Upper lobe of right lung (tissue), 1 donor: ENCODE measurements at regions not wholly inside any gene's neighbourhood (a gene's known extent, or its start where the extent isn't known, plus 50 kb on each side); places are given as distances from the start of the nearest gene placed in this dataset.

Source experiments
- ATAC-seq: fragments of 200-7000 bp; cut with Tn5 transposase; one replicate; pipeline ENCODE4 v1.9.1; 2020; ENCODE audit warnings: mild to moderate bottlenecking, moderate library complexity
- DNase-seq: peaks from one replicate; pipeline ENCODE4 v3.0.0-alpha.2; 2020
- H3K27ac ChIP-seq: fragments of 200-600 bp; one replicate; pipeline ENCODE4 v1.8.0; 2022
- H3K27me3 ChIP-seq: fragments of 200-600 bp; one replicate; pipeline ENCODE4 v1.8.0; 2022; ENCODE audit warnings: mild to moderate bottlenecking
- H3K36me3 ChIP-seq: fragments of 200-600 bp; one replicate; pipeline ENCODE4 v1.8.0; 2022
- H3K4me1 ChIP-seq: fragments of 200-600 bp; one replicate; pipeline ENCODE4 v1.8.0; 2022
- H3K4me3 ChIP-seq: fragments of 200-600 bp; one replicate; pipeline ENCODE4 v1.8.0; 2022; ENCODE audit warnings: mild to moderate bottlenecking
- H3K9me3 ChIP-seq: fragments of 200-600 bp; one replicate; pipeline ENCODE4 v1.8.0; 2022
- intact Hi-C: fragments of 100-400 bp; cut with DNase I; formaldehyde crosslinking; loops from one replicate; pipeline ENCODE4 v1.11.0; 2022
- TF ChIP-seq, protein P1 (sequence below): fragments of 200-600 bp; IDR thresholded peaks from one replicate; pipeline ENCODE4 v1.8.0; 2022; ENCODE audit warnings: antibody characterized with exemption
- donor health status: DM: no; HTN: yes; CAD: no; lungs with severe emphysema.

GRCh38 chr15:79195239-79195638 is 87.3 kb upstream of the ANKRD34C start:
- ATAC-seq (no peak), DNase-seq (no peak)
- Histone ChIP-seq H3K9me3 (no peaks in the 10 kb centered on the region), H3K27ac (no peak overlapping the region), H3K4me3 (no peak overlapping the region), H3K36me3 (no peaks in the 10 kb centered on the region), H3K4me1 (no peaks in the 10 kb centered on the region), H3K27me3 (peaks cover 14% of the 10 kb centered on the region)
- intact Hi-C loops: no loop called here
- TF ChIP-seq, protein P1, sequence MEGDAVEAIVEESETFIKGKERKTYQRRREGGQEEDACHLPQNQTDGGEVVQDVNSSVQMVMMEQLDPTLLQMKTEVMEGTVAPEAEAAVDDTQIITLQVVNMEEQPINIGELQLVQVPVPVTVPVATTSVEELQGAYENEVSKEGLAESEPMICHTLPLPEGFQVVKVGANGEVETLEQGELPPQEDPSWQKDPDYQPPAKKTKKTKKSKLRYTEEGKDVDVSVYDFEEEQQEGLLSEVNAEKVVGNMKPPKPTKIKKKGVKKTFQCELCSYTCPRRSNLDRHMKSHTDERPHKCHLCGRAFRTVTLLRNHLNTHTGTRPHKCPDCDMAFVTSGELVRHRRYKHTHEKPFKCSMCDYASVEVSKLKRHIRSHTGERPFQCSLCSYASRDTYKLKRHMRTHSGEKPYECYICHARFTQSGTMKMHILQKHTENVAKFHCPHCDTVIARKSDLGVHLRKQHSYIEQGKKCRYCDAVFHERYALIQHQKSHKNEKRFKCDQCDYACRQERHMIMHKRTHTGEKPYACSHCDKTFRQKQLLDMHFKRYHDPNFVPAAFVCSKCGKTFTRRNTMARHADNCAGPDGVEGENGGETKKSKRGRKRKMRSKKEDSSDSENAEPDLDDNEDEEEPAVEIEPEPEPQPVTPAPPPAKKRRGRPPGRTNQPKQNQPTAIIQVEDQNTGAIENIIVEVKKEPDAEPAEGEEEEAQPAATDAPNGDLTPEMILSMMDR: no peak

- ATAC-seq (no peak), DNase-seq (no peak)
- Histone ChIP-seq H3K27ac (no peak overlapping the region), H3K4me1 (no peaks in the 10 kb centered on the region), H3K27me3 (peaks cover 14% of the 10 kb centered on the region), H3K9me3 (no peaks in the 10 kb centered on the region), H3K4me3 (no peak overlapping the region), H3K36me3 (no peaks in the 10 kb centered on the region)
- intact Hi-C loops: no loop called here
- TF ChIP-seq, protein P1: no peak
Observed at GRCh38 chr15:79194386-79194785, 88.1 kb upstream of the ANKRD34C start.

GRCh38 chr15:79193549-79193948 is 89.0 kb upstream of the ANKRD34C start:
- DNase-seq (no peak), ATAC-seq (no peak)
- intact Hi-C loops: no loop called here

GRCh38 chr15:79193103-79193502 is 89.4 kb upstream of the ANKRD34C start:
- TF ChIP-seq, protein P1: no peak
- Histone ChIP-seq H3K9me3 (no peaks in the 10 kb centered on the region), H3K4me1 (no peaks in the 10 kb centered on the region), H3K36me3 (no peaks in the 10 kb centered on the region), H3K27ac (no peak overlapping the region), H3K4me3 (no peak overlapping the region), H3K27me3 (peaks cover 14% of the 10 kb centered on the region)
- no peak for DNase-seq
- intact Hi-C loops: no loop called here
- ATAC-seq: no peak

More at GRCh38 chr15:79193549-79193948, 89.0 kb upstream of the ANKRD34C start:
- no peaks in the 10 kb centered on the region for H3K9me3 ChIP-seq
- TF ChIP-seq, protein P1: no peak
- no peaks in the 10 kb centered on the region for H3K36me3 ChIP-seq
- no peaks in the 10 kb centered on the region for H3K4me1 ChIP-seq
- no peak overlapping the region for H3K4me3 ChIP-seq
- peaks cover 14% of the 10 kb centered on the region for H3K27me3 ChIP-seq
- H3K27ac ChIP-seq: no peak overlapping the region

DNA sequence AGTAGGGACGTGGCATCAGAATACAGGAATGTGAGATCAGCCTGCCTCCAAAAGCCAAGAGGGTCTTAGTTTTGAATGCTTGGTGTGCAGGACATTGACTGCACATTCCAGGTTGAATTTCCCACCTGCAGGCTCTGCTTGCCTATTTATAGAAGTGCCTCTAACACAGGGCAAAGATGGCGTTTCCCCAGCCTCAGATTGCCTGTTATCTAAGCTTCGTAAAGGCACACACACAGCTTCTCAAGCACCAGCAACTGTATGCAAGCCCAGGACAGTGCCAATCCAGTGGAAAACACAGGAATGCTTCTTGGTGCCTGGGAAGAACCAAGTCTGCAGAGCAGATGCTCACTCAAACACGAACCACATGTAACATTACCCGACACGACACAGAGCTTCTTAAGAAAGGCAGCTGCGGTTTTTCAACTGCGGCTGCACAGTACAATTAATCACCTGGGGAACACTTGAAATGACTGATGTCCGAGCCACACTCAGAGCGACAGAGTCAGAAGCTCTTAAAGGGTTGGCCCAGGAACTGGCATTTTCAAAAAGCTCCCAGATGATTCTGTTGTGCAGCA is 90.0 kb upstream of the ANKRD34C start:
- Histone ChIP-seq H3K4me3 (no peak overlapping the region), H3K9me3 (no peaks in the 10 kb centered on the region), H3K27me3 (peaks cover 14% of the 10 kb centered on the region), H3K4me1 (no peaks in the 10 kb centered on the region), H3K27ac (no peak overlapping the region), H3K36me3 (no peaks in the 10 kb centered on the region)
- no peak for DNase-seq
- intact Hi-C loops: no loop called here
- ATAC-seq: no peak
- TF ChIP-seq, protein P1: no peak

GRCh38 chr15:79190093-79190492 is 92.4 kb upstream of the ANKRD34C start:
- Histone ChIP-seq H3K4me3 (no peak overlapping the region), H3K4me1 (no peaks in the 10 kb centered on the region), H3K27me3 (peaks cover 3% of the 10 kb centered on the region), H3K9me3 (no peaks in the 10 kb centered on the region), H3K27ac (no peak overlapping the region), H3K36me3 (no peaks in the 10 kb centered on the region)
- intact Hi-C loops: no loop called here
- ATAC-seq: no peak
- TF ChIP-seq, protein P1: no peak
- no peak for DNase-seq
